GM23248 (cell line): ENCODE measurements at regions not wholly inside any gene's neighbourhood (a gene's known extent, or its start where the extent isn't known, plus 50 kb on each side); places are given as distances from the start of the nearest gene placed in this dataset.

ENCODE experiments used
- DNase-seq: peaks from one replicate; pipeline ENCODE4 v3.0.0-alpha.2; 2015
- H2AFZ ChIP-seq: fragments of 200-600 bp; sonication (generic); 2 replicates; pipeline ENCODE4 v1.6.1; 2016; ENCODE audit warnings: antibody characterized with exemption
- H3F3A ChIP-seq: fragments of 200-600 bp; sonication (generic); 2 replicates; pipeline ENCODE4 v1.6.1; 2016; ENCODE audit warnings: mild to moderate bottlenecking, antibody characterized with exemption, mixed run types; ENCODE audit not compliant: insufficient read depth
- H3K27ac ChIP-seq: fragments of 200-600 bp; sonication (generic); 2 replicates; pipeline ENCODE4 v1.5.1; 2016; ENCODE audit warnings: mild to moderate bottlenecking
- H3K27me3 ChIP-seq: fragments of 200-600 bp; sonication (generic); replicated peaks from 2 replicates; pipeline ENCODE4 v1.6.1; 2016; ENCODE audit warnings: mild to moderate bottlenecking; ENCODE audit not compliant: insufficient read depth
- H3K36me3 ChIP-seq: fragments of 200-600 bp; sonication (generic); 2 replicates; pipeline ENCODE4 v1.6.1; 2016; ENCODE audit warnings: low read depth, mild to moderate bottlenecking
- H3K4me1 ChIP-seq: fragments of 200-600 bp; sonication (generic); 2 replicates; pipeline ENCODE4 v1.6.1; 2016; ENCODE audit warnings: mild to moderate bottlenecking; ENCODE audit not compliant: insufficient read depth
- H3K4me2 ChIP-seq: fragments of 200-600 bp; sonication (generic); one replicate; pipeline ENCODE4 v1.6.1; 2016; ENCODE audit warnings: mild to moderate bottlenecking; ENCODE audit not compliant: unreplicated experiment
- H3K4me3 ChIP-seq: fragments of 200-600 bp; sonication (generic); 2 replicates; pipeline ENCODE4 v1.5.1; 2016; ENCODE audit warnings: mild to moderate bottlenecking
- H3K79me2 ChIP-seq: fragments of 200-600 bp; sonication (generic); 2 replicates; pipeline ENCODE4 v1.6.1; 2016; ENCODE audit warnings: mild to moderate bottlenecking; ENCODE audit not compliant: insufficient read depth
- H3K9ac ChIP-seq: fragments of 200-600 bp; sonication (generic); 2 replicates; pipeline ENCODE4 v1.6.1; 2016; ENCODE audit warnings: mild to moderate bottlenecking
- H3K9me2 ChIP-seq: fragments of 200-600 bp; sonication (generic); 2 replicates; pipeline ENCODE4 v1.6.1; 2016; ENCODE audit warnings: mixed run types, mild to moderate bottlenecking, moderate library complexity; ENCODE audit not compliant: insufficient read depth
- H3K9me3 ChIP-seq: fragments of 200-600 bp; sonication (generic); one replicate; pipeline ENCODE4 v1.6.1; 2017; ENCODE audit warnings: low read depth
- H4K20me1 ChIP-seq: fragments of 200-600 bp; sonication (generic); 2 replicates; pipeline ENCODE4 v1.6.0; 2016; ENCODE audit not compliant: insufficient read depth
- EZH2 ChIP-seq: fragments of 200-600 bp; sonication (generic); IDR thresholded peaks from 2 replicates; pipeline ENCODE4 v1.6.1; 2018; ENCODE audit warnings: antibody characterized with exemption, mild to moderate bottlenecking; ENCODE audit not compliant: insufficient read depth, poor library complexity, severe bottlenecking
- EZH2phosphoT487 ChIP-seq: fragments of 200-600 bp; sonication (generic); IDR thresholded peaks from 2 replicates; pipeline ENCODE4 v1.6.1; 2018; ENCODE audit warnings: antibody characterized with exemption, moderate library complexity, mild to moderate bottlenecking, low read depth; ENCODE audit not compliant: insufficient read depth
- WGBS, 2 experiments: methylation state at CpG; one replicate each; pipeline ENCODE4 v1.1.6; 2015 to 2017; ENCODE audit warnings: low lambda C conversion rate in 2 of 2, low coverage in 1 of 2; ENCODE audit errors: missing lambda C conversion rate in 2 of 2; 5-methylcytosine and 5-hydroxymethylcytosine counted together
- in situ Hi-C: fragments of 300-500 bp; cut with MboI; formaldehyde crosslinking; loops from 2 replicates; pipeline ENCODE4 v1.15.0; 2020

- H3K4me2 ChIP-seq, result no peak overlapping the region
- H3K9me3 ChIP-seq, result no peaks in the 10 kb centered on the region
- TF ChIP-seq EZH2phosphoT487, result no peak
- no peak for TF ChIP-seq EZH2
- no peak overlapping the region for H3K4me3 ChIP-seq
- peaks cover 2% of the 10 kb centered on the region; the same call in 1 of the 2 replicates for H3F3A ChIP-seq
- H3K4me1 ChIP-seq, result 0 out of 2 replicates have a peak, but pooled peaks cover 2% of the 10 kb centered on the region
- no peak overlapping the region for H3K27ac ChIP-seq
- H2AFZ ChIP-seq, result no peak overlapping the region
- in situ Hi-C loops, result loop anchor here (10.0 kb wide), 1 partner anchor 263 kb away; no protein-coding TSS in a partner anchor
- peak; percentile 29 for DNase-seq
- H3K79me2 ChIP-seq, result no peaks in the 10 kb centered on the region
- no peaks in the 10 kb centered on the region for H4K20me1 ChIP-seq
- 3 to 6% methylated on average over 1 of the region's 1 CpG for WGBS, 2 experiments
- no peaks in the 10 kb centered on the region for H3K27me3 ChIP-seq
- H3K36me3 ChIP-seq, result no peaks in the 10 kb centered on the region
- no peak overlapping the region for H3K9ac ChIP-seq
- H3K9me2 ChIP-seq, result no peaks in the 10 kb centered on the region
Observed at GRCh38 chr10:78307576-78307975, 273.9 kb downstream of the RPS24 start.

- no peak overlapping the region for H3K4me2 ChIP-seq
- no peaks in the 10 kb centered on the region for H3F3A ChIP-seq
- no peaks in the 10 kb centered on the region for H3K27me3 ChIP-seq
- H4K20me1 ChIP-seq, result no peaks in the 10 kb centered on the region
- H3K79me2 ChIP-seq, result no peaks in the 10 kb centered on the region
- no peaks in the 10 kb centered on the region for H3K36me3 ChIP-seq
- H3K9ac ChIP-seq, result no peak overlapping the region
- H2AFZ ChIP-seq, result no peak overlapping the region
- H3K4me1 ChIP-seq, result no peaks in the 10 kb centered on the region
- in situ Hi-C loops, result loop anchor here (10.0 kb wide), 1 partner anchor 265 kb away; no protein-coding TSS in a partner anchor
- no peak for DNase-seq
- WGBS, 2 experiments, result 90 to 93% methylated on average over 15 of the region's 15 CpGs
- H3K9me3 ChIP-seq, result no peaks in the 10 kb centered on the region
- no peaks in the 10 kb centered on the region for H3K9me2 ChIP-seq
- no peak for TF ChIP-seq EZH2
- TF ChIP-seq EZH2phosphoT487, result no peak
- no peak overlapping the region for H3K4me3 ChIP-seq
- no peak overlapping the region for H3K27ac ChIP-seq
Observed at GRCh38 chr10:78309536-78310237, 276.0 kb downstream of the RPS24 start.

GRCh38 chr10:78310481-78311080 lies 276.9 kb downstream of the RPS24 start:
- no peaks in the 10 kb centered on the region for H3K9me2 ChIP-seq
- no peaks in the 10 kb centered on the region for H3F3A ChIP-seq
- no peak overlapping the region for H3K4me2 ChIP-seq
- no peaks in the 10 kb centered on the region for H3K79me2 ChIP-seq
- H3K4me3 ChIP-seq, result no peak overlapping the region
- no peaks in the 10 kb centered on the region for H3K27me3 ChIP-seq
- H3K4me1 ChIP-seq, result no peaks in the 10 kb centered on the region
- DNase-seq, result no peak
- H3K9ac ChIP-seq, result no peak overlapping the region
- no peaks in the 10 kb centered on the region for H4K20me1 ChIP-seq
- whole genome bisulfite sequencing, 2 experiments, result 86 to 98% methylated on average over 2 of the region's 2 CpGs
- no peak overlapping the region for H2AFZ ChIP-seq
- H3K36me3 ChIP-seq, result no peaks in the 10 kb centered on the region
- in situ Hi-C loops, result no loop called here
- no peaks in the 10 kb centered on the region for H3K9me3 ChIP-seq
- H3K27ac ChIP-seq, result no peak overlapping the region
- TF ChIP-seq EZH2phosphoT487 (no peak), EZH2 (no peak)

- no peaks in the 10 kb centered on the region for H3K9me2 ChIP-seq
- peak; percentile 41 for DNase-seq
- no peak overlapping the region for H2AFZ ChIP-seq
- WGBS, 2 experiments, result 94 to 95% methylated on average over 9 of the region's 9 CpGs
- no peak overlapping the region for H3K9ac ChIP-seq
- no peak overlapping the region for H3K4me2 ChIP-seq
- no peaks in the 10 kb centered on the region for H3K36me3 ChIP-seq
- no peaks in the 10 kb centered on the region for H3K9me3 ChIP-seq
- H3F3A ChIP-seq, result peaks cover 4% of the 10 kb centered on the region; the same call in 1 of the 2 replicates
- H4K20me1 ChIP-seq, result no peaks in the 10 kb centered on the region
- no peaks in the 10 kb centered on the region for H3K27me3 ChIP-seq
- no peak overlapping the region for H3K4me3 ChIP-seq
- H3K79me2 ChIP-seq, result no peaks in the 10 kb centered on the region
- TF ChIP-seq EZH2phosphoT487 (no peak), EZH2 (no peak)
- in situ Hi-C loops, result no loop called here
- no peak overlapping the region for H3K27ac ChIP-seq
- H3K4me1 ChIP-seq, result peaks cover 13% of the 10 kb centered on the region
Observed at GRCh38 chr10:78312197-78313047, 278.8 kb downstream of the RPS24 start.
